ENCODE measurements at regions not wholly inside any gene's neighbourhood (a gene's known extent, or its start where the extent isn't known, plus 50 kb on each side); places are given as distances from the start of the nearest gene placed in this dataset.
"Not testable (repeated sequence)": the region's sequence is repeated elsewhere in the genome, so short reads cannot be mapped to it uniquely, and the experiment has no call there.

GRCh38 chr5:60479542-60479941 lies 220.4 kb downstream of the DEPDC1B start:
- H3K27ac ChIP-seq (ENCODE audit: low read depth in 1 of 2, low read length in 2 of 2): no peak overlapping the region
- TF ChIP-seq CTCF (IDR thresholded peaks at IDR 0.05): no peak
- no peaks in the 10 kb centered on the region for H3K27me3 Mint-ChIP-seq
- H3K9me3 Mint-ChIP-seq: peaks cover 1% of the 10 kb centered on the region
- no peaks in the 10 kb centered on the region for H3K4me1 Mint-ChIP-seq (ENCODE audit: low read depth)
- intact Hi-C loops (cut with DNase I, micrococcal nuclease): no loop called here
- no peak for ATAC-seq (ENCODE audit: poor library complexity)
- CTCF ChIA-PET: interaction anchor here (0.9 kb wide), 1 partner anchor 9 kb away, joined by 3 read pairs; no protein-coding TSS in a partner anchor
- H3K4me3 Mint-ChIP-seq: no peak overlapping the region
- H3K36me3 ChIP-seq (ENCODE audit: insufficient read depth, low read length): no peaks in the 10 kb centered on the region
- no peak overlapping the region for H3K4me3 ChIP-seq (ENCODE audit: low read length)
- POLR2A ChIA-PET: no interaction called here
- no peak for DNase-seq
- peaks cover 0 to 3% of the 10 kb centered on the region in 2 experiments for H3K9me3 ChIP-seq (ENCODE audit: control insufficient read depth in 1 of 2, insufficient read depth in 1 of 2, low read length in 2 of 2)
- H3K36me3 Mint-ChIP-seq (ENCODE audit: low read depth): no peaks in the 10 kb centered on the region
- H3K27ac Mint-ChIP-seq: no peak overlapping the region
- no peaks in the 10 kb centered on the region for H3K4me1 ChIP-seq (ENCODE audit: insufficient read depth, low read length)
- H3K27me3 ChIP-seq (ENCODE audit: control insufficient read depth in 1 of 2, insufficient read depth in 2 of 2, low read length in 2 of 2): no peaks in the 10 kb centered on the region

GRCh38 chr5:60477849-60478248 lies 222.1 kb downstream of the DEPDC1B start:
- Histone ChIP-seq H3K4me1 (ENCODE audit: insufficient read depth, low read length) (no peaks in the 10 kb centered on the region), H3K9me3 (ENCODE audit: control insufficient read depth in 1 of 2, insufficient read depth in 1 of 2, low read length in 2 of 2) (peaks cover 0 to 4% of the 10 kb centered on the region in 2 experiments), H3K36me3 (ENCODE audit: insufficient read depth, low read length) (no peaks in the 10 kb centered on the region), H3K27ac (ENCODE audit: low read depth in 1 of 2, low read length in 2 of 2) (no peak overlapping the region), H3K27me3 (ENCODE audit: control insufficient read depth in 1 of 2, insufficient read depth in 2 of 2, low read length in 2 of 2) (no peaks in the 10 kb centered on the region), H3K4me3 (ENCODE audit: low read length) (no peak overlapping the region)
- ChIA-PET POLR2A (no interaction called here), CTCF (no interaction called here)
- no peak for ATAC-seq (ENCODE audit: poor library complexity)
- no peaks in the 10 kb centered on the region for H3K36me3 Mint-ChIP-seq (ENCODE audit: low read depth)
- DNase-seq: no peak
- H3K27ac Mint-ChIP-seq: no peak overlapping the region
- H3K9me3 Mint-ChIP-seq: peaks cover 1% of the 10 kb centered on the region
- H3K4me1 Mint-ChIP-seq (ENCODE audit: low read depth): no peaks in the 10 kb centered on the region
- no peak overlapping the region for H3K4me3 Mint-ChIP-seq
- no peak for TF ChIP-seq CTCF (IDR thresholded peaks at IDR 0.05)
- no peaks in the 10 kb centered on the region for H3K27me3 Mint-ChIP-seq
- intact Hi-C loops (cut with DNase I, micrococcal nuclease): no loop called here

DNA sequence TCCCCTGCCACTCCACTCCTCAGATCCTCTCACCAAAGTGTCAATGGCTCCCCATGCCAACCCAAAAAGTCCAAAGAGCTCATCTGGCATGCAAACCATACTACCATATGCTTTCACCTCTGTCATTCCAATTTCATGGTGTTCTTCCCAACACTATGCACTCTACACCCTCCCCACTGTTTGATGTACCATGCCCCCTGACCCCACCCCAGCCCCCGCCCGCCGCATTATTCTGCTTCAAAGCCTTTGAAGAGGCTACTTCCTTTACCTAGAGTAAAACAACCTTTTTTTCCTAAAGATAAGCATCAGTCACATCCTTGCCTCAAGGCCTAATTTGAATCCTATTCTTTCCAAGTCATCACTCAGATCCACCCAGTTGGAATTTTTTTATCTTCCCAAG lies 226.3 kb downstream of the DEPDC1B start:
- Mint-ChIP-seq H3K9me3 (peaks cover 1% of the 10 kb centered on the region), H3K4me1 (ENCODE audit: low read depth) (no peaks in the 10 kb centered on the region), H3K27me3 (no peaks in the 10 kb centered on the region), H3K36me3 (ENCODE audit: low read depth) (no peaks in the 10 kb centered on the region), H3K4me3 (no peak overlapping the region), H3K27ac (no peak overlapping the region)
- no peak for TF ChIP-seq CTCF (IDR thresholded peaks at IDR 0.05)
- H3K4me3 ChIP-seq (ENCODE audit: low read length): no peak overlapping the region
- DNase-seq: no peak
- H3K27me3 ChIP-seq (ENCODE audit: control insufficient read depth in 1 of 2, insufficient read depth in 2 of 2, low read length in 2 of 2): no peaks in the 10 kb centered on the region
- ATAC-seq (ENCODE audit: poor library complexity): no peak
- intact Hi-C loops (cut with DNase I, micrococcal nuclease): no loop called here
- no peak overlapping the region for H3K27ac ChIP-seq (ENCODE audit: low read depth in 1 of 2, low read length in 2 of 2)
- CTCF ChIA-PET: no interaction called here
- POLR2A ChIA-PET: no interaction called here
- H3K36me3 ChIP-seq (ENCODE audit: insufficient read depth, low read length): no peaks in the 10 kb centered on the region
- no peaks in the 10 kb centered on the region for H3K4me1 ChIP-seq (ENCODE audit: insufficient read depth, low read length)
- peaks cover 0 to 4% of the 10 kb centered on the region in 2 experiments for H3K9me3 ChIP-seq (ENCODE audit: control insufficient read depth in 1 of 2, insufficient read depth in 1 of 2, low read length in 2 of 2)

GRCh38 chr5:60473027-60473426 lies 226.9 kb downstream of the DEPDC1B start:
- H3K27ac ChIP-seq (ENCODE audit: low read depth in 1 of 2, low read length in 2 of 2); POLR2A ChIA-PET; H3K4me3 Mint-ChIP-seq; H3K4me1 ChIP-seq (ENCODE audit: insufficient read depth, low read length); H3K4me3 ChIP-seq (ENCODE audit: low read length); H3K27me3 Mint-ChIP-seq; intact Hi-C loops (cut with DNase I, micrococcal nuclease); H3K36me3 ChIP-seq (ENCODE audit: insufficient read depth, low read length); H3K4me1 Mint-ChIP-seq (ENCODE audit: low read depth); H3K27ac Mint-ChIP-seq; H3K27me3 ChIP-seq (ENCODE audit: control insufficient read depth in 1 of 2, insufficient read depth in 2 of 2, low read length in 2 of 2); ATAC-seq (ENCODE audit: poor library complexity); H3K36me3 Mint-ChIP-seq (ENCODE audit: low read depth); H3K9me3 ChIP-seq (ENCODE audit: control insufficient read depth in 1 of 2, insufficient read depth in 1 of 2, low read length in 2 of 2); DNase-seq; H3K9me3 Mint-ChIP-seq; CTCF ChIA-PET: not testable (repeated sequence)
